H1 (cell line): ENCODE measurements at regions not wholly inside any gene's neighbourhood (a gene's known extent, or its start where the extent isn't known, plus 50 kb on each side); places are given as distances from the start of the nearest gene placed in this dataset.

Source experiments
- ASH2L ChIP-seq: fragments of 200-600, 300-600 bp; sonication (generic); IDR thresholded peaks from one replicate; pipeline ENCODE4 v1.7.1; 2017; ENCODE audit warnings: low read length
- NANOG ChIP-seq: IDR thresholded peaks from 2 replicates; pipeline ENCODE4 v1.6.1; 2011; ENCODE audit warnings: low read length, low read depth, mild to moderate bottlenecking, inconsistent platforms; ENCODE audit not compliant: insufficient read depth, poor library complexity, severe bottlenecking
- RNF2 ChIP-seq: fragments of 200-900, 300-1000 bp; sonication (generic); IDR thresholded peaks from 2 replicates; pipeline ENCODE4 v1.7.1; 2016; ENCODE audit warnings: borderline replicate concordance, low read depth, mild to moderate bottlenecking, antibody characterized with exemption, low read length; ENCODE audit not compliant: poor library complexity, severe bottlenecking; ENCODE audit errors: missing control alignments
- SAP30 ChIP-seq: fragments of 300-600 bp; sonication (generic); IDR thresholded peaks from 2 replicates; pipeline ENCODE4 v1.7.1; 2012; ENCODE audit warnings: low read length, moderate library complexity, mild to moderate bottlenecking, inconsistent platforms; ENCODE audit not compliant: insufficient read depth, insufficient replicate concordance
- SIX5 ChIP-seq: IDR thresholded peaks from 2 replicates; pipeline ENCODE4 v1.6.1; 2011; ENCODE audit warnings: mild to moderate bottlenecking, low read depth, low read length

- no peak for TF ChIP-seq RNF2
- TF ChIP-seq SAP30: no peak
- no peak for TF ChIP-seq ASH2L
- TF ChIP-seq SIX5: no peak
- TF ChIP-seq NANOG: no peak
Observed at GRCh38 chr14:23863836-23864235, 89.7 kb upstream of the DHRS4 start (continued).
